GM21529 (cell line): ENCODE measurements at regions not wholly inside any gene's neighbourhood (a gene's known extent, or its start where the extent isn't known, plus 50 kb on each side); places are given as distances from the start of the nearest gene placed in this dataset.

Experiments used
- ATAC-seq: cut with Tn5 transposase; IDR thresholded peaks from one replicate; pipeline ENCODE4 v1.9.1; 2021; ENCODE audit not compliant: unreplicated experiment

DNA sequence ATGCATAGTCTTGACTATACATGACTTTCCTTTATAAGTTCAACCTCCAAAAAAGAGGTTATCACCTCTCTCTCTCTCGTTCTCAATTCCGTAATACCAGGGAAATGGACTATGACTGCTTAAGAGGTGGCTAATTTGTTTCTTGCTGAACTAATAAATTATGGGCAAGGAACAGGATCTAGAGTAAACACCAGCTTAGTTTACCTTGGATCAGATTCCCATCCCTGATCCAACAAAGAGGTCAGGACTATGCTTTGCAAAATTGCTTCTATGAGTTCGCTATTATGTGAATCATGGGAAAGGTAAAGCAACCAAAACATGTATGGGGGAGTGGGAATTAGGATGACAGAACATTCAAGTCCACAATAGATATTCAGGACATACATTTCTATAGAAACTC, 630.7 kb downstream of the HACE1 start:
- ATAC-seq = no peak

DNA sequence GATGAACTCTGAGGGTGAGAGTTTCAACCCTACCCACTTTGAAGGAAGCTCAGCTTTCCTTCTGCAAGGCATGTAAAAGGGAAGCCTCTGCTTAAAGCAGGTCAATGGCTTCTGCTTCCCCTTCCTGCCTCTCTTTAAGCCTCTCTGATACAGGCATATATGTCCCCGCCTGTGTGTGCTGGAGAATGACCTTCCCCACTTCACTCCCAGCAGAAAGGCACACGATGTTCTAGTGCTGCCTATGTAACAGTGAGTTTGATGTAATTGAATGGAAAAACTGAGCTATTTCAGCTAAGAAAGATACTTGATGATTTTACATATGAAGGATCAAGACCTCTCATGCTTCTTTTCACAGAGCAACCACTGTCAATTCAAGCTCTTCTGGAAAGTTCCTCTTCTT, 632.2 kb downstream of the HACE1 start:
- ATAC-seq = no peak

DNA sequence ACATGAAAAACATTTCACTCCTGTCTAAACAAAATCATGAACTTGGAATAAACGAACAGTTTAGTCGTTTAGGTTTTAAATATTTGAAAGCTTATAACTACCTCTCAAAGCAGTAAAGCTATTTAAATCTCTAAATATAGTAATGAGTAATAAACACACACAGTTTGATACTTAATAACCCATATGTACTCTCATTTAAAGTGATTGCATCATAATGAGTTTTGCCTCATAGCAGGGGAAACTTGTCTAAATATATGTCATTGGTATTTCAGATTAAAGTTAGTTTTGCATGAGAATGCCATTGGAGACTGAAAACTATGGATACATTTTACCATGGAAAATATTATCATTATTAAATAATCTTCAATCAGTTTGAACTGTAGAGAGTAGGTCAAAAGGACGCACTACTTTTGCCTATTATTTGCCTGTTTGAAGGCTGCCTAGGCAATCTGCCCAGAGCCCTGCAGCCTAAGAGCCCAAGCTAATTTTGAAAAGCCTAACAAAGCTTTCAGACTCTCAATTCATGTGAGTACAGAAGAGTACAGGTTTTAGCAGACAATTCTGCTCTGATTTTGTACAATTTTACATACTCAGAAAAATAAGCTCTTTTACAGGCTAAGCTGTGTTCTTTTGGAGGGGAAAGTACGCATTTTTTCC, 632.8 kb downstream of the HACE1 start:
- ATAC-seq = no peak

- ATAC-seq = no peak
Measured at GRCh38 chr6:104218116-104218515, 641.6 kb downstream of the HACE1 start.

GRCh38 chr6:104214901-104215300, 644.8 kb downstream of the HACE1 start:
- ATAC-seq = no peak

- ATAC-seq = no peak
Measured at GRCh38 chr6:104212977-104213668, 646.6 kb downstream of the HACE1 start.

- ATAC-seq = no peak
Measured at GRCh38 chr6:104207635-104208034, 652.1 kb downstream of the HACE1 start.

GRCh38 chr6:104201557-104201956, 658.2 kb downstream of the HACE1 start:
- ATAC-seq = no peak

DNA sequence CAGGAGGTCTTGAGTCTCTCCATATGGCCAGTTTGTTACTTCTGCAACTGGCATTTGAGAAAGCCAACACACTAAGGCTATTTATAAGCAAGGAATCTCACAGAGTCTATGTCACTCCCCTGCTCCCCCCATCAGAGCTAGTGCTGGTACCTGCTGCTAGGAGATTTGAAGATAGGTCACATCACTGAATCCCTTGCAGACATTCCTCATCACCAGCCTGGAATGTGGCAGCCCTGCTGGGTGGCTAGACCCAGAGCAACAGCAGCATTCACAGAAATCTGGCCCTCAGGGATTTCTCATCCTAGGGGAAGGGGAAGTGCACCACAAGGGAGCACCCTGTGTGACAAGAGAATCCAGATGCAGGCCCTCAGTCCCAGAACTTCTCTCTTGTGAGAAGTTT, 672.1 kb downstream of the HACE1 start:
- ATAC-seq = no peak

- no peak for ATAC-seq
Measured at GRCh38 chr6:104186831-104187230, 672.9 kb downstream of the HACE1 start.

GRCh38 chr6:104183816-104184435, 675.8 kb downstream of the HACE1 start:
- ATAC-seq = no peak

- no peak for ATAC-seq
Measured at GRCh38 chr6:104182811-104183210, 676.9 kb downstream of the HACE1 start.

GRCh38 chr6:104173668-104174067, 686.1 kb downstream of the HACE1 start:
- no peak for ATAC-seq

GRCh38 chr6:104170401-104170800, 689.3 kb downstream of the HACE1 start:
- ATAC-seq = no peak

GRCh38 chr6:104166055-104166668, 693.6 kb downstream of the HACE1 start:
- ATAC-seq = no peak

GRCh38 chr6:104162036-104162669, 697.6 kb downstream of the HACE1 start:
- no peak for ATAC-seq

DNA sequence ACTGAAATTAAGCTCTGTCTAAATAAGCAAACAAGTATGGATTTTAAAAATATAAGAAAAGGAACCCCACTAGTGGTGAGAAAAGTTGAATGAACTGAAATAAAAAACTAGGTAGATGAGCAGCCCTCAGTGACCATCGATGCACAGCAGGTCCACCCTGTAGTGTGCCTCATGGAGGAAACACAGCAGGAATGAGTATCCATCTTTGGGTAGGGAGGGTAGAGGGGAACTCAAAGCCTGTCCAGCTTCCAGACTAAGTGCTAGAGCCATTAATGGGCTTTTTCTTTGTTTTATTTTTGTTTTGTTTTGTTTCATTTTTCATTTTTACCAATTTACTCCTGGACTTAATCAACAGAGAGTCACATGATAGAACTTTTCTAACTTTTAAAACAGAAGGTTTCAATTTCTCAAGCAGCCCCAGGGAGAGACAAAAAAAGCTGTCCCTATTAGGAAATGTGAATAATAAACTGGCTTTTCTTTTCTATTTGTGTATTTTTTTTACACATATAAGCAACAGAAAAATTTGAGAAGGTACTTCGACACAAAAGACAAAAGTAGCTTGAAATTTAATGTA, 700.6 kb downstream of the HACE1 start:
- ATAC-seq = no peak

DNA sequence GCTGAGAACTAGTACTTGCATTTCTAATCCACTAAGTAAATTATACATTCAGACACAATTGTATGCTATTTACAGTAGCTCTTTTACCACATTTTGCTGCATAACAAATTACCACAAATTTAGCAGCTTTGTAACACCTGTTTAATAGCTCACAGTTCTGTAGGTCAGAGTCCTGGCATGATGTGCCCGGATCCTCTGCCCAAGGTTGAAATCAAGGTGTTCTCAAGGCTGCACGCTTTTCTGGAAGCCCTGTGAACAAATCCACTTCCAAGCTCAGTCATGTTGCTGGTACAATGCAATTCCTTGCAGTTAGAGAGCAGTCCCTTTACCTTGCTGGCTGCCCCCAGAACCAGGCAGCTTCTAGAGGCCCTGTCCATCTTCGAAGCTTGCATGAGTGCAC, 716.0 kb downstream of the HACE1 start:
- no peak for ATAC-seq

DNA sequence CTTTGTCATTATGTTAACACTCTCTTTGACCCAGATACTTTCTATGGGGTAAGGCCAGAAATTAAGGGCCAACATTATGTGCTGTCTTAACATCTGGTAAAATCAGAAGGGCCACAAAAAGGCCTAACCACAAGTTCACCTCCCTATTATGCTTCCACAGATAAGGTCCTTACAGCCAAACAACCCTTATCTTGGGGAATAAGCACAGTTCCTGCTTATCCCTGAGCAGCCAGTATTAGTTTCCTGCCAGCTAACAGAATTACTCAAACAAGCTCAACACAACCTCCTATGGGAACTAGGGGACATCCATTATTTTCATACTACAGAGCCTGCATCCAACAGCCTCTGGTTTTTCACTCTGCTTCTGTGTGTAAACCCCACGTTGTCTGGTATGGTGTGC, 724.8 kb downstream of the HACE1 start:
- no peak for ATAC-seq

DNA sequence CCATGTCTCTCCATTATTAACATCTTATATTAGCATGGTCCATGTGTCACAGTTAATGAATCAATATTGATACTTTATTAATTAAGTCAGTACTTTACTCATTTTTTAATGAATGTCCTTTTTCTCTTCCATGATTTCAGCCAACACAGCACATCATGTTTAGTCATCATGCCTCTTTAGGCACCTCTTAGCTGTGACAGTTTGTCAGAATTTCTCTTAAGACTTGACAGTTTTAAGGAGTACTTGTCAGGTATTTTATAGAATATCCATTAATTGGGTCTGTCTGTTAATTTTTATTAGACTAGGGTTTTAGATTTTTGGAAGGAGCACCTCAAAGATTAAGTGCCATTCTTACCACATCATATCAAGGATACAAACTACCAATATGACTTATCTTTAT, 729.4 kb downstream of the HACE1 start:
- no peak for ATAC-seq

DNA sequence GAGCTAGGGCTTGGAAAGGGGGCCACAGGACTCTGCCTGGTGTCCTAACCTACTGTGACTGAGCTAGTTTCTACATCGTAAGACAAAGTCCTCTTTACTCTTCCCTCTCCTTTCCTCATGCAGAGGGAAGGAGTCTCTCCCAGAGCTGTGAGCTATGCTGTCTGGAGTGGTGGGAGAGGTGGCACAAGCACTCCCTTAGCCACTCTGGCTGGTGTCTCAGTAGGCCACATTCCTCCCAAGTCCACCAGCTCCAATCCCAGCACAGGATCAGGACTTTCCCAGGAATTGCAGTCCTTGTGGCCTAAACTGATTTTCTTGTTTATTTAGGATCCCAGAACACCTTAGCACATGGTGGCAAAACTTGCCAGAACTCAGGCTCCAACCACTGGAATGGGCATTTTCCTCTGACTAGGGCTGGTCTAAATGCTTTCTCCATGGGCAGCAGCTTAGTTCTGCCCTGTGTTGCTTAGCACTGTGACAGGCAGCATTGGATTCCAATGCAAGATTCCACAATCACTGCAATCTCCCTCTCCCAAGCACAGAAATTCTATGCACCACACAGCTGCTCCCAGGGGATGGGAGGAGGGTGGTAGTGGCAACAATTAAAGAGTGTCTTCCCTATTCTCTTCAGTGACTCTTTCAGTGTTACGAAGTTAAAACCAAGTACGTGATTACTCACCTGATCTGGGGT, 733.3 kb downstream of the HACE1 start:
- no peak for ATAC-seq
